CD4-positive, alpha-beta T cell treated with Interleukin-4 for 4 hours (primary cell): ENCODE measurements at regions not wholly inside any gene's neighbourhood (a gene's known extent, or its start where the extent isn't known, plus 50 kb on each side); places are given as distances from the start of the nearest gene placed in this dataset.
A peak's percentile ranks its signal among the peaks of the same experiment; 100 is the strongest.
"Not testable (repeated sequence)": the region's sequence is repeated elsewhere in the genome, so short reads cannot be mapped to it uniquely, and the experiment has no call there.

Source experiments
- DNase-seq: peaks from one replicate; pipeline ENCODE4 v3.0.0-alpha.2; 2020

DNA sequence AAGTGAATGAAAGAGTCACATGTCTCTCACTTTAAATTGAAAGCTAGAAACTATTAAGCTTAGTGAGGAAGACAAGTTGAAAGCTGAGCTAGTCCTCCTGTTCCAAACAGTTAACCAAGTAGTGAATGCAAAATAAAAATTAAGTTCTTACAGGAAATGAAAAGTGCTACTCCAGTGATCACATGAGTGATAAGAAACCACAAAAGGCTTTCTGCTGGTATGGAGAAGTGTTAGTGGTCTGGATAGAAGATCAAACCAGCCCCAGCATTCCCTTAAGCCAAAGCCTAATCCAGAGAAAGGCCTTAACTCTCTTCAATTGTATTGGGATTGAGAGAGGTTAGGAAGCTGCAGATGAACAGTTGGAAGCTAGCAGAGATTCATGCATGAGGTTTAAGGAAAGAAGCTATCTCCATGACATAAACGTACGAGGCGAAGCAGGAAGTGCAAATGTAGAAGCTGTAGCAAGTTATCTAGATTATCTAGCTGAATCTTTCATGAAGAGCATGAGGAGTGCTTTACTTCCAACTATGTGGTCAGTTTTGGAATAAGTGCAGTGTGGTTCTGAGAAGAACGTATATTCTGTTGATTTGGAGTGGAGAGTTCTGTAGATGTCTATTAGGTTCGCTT is 261.6 kb downstream of the MDFIC start:
- no peak for DNase-seq

DNA sequence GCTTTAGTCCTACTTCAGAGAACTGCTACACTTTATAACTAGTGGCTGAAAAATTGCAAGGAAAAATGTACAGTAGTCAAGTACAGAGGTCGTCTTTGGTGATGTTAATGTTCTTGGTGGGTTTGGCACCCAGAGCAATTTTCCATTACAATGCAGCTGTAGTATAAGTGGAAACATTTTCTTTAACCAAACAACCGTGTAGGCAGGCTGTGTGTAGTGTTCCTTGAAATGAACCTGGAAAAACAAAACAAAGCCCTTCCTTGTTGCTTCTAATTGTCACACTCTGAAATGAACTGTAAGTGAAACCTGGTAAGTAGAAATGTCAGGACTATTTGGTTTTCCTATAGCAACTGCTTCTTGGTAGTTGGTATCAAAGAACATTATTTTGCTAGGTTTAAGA is 256.9 kb downstream of the MDFIC start:
- no peak for DNase-seq

DNA sequence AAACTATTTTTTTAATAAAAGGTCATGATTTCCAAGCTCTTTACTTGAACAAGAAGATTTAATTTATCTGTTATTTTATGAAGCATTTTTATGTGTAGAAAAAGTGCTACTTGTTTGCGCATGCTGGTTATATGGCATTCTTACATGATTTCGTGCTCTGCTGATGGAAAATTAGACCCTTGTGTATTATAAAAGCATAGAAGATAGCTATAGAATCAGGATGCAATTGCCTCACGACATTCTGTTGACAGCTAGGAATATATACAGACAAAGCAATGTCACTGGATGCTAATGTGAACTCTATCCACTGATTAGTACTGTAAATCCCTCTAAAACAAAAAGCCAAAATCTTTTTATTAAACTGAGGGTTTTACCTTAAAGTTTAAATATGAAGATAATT is 255.9 kb downstream of the MDFIC start:
- DNase-seq, result no peak

DNA sequence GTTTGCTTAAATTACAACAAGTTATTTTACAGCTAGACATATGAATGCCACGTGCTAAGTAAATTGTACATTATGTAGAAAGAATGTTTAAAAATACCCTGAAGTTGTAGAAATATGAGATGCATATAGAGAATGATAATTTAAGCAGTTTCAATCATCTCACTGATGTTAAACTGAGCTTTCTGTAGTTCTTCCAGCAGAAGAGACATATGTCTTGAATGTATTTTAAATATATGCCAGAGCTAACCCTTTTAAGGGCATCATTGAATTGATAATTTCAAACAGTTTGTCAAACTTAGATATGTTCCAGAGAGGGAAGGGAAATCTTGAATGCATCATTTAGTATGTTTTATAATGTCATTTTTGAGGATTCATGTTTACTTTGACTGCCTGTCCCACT is 255.2 kb downstream of the MDFIC start:
- DNase-seq, result no peak

- not testable (repeated sequence) for DNase-seq
Observed at GRCh38 chr7:115172397-115172796, 250.5 kb downstream of the MDFIC start.

GRCh38 chr7:115153769-115154477 is 232.0 kb downstream of the MDFIC start:
- DNase-seq, result no peak

DNA sequence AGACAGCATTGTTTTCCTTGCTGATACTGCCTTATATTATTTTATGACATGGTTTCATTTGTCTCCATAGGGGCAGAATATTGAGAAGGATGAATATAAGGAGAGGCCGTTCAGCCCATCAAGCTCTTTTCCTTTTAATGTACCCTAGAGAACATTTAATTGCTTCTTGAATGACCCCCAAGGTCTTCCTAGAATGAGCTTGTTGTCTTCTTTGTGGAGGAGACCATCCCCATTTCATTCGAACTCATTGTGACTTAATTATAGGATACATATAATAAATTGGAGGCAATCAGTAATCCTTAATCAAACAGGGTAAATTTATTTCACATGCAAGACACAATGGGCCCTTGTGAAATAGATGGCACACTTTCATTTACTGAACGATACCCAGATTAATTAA is 231.3 kb downstream of the MDFIC start:
- DNase-seq, result no peak

DNA sequence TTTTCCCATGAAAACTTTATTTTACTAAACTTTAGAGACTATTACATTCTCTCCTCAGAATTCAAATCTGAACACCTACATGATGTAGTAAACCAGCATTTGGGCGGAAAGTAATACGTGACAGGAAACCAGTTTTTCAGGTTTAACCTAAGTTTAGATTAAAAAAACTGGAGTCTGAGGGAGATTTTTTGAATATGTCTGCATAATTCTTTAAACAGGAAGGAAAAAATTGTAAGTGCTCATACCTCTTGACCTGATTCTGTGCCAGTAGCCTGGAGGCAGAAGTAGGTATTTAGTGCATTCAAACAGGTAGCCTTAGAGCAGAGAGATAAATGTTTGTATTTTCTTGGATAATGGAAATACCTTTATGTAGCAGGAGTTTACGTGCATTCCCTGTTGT is 224.3 kb downstream of the MDFIC start:
- DNase-seq, result no peak

- DNase-seq, result no peak
Observed at GRCh38 chr7:115145512-115145911, 223.6 kb downstream of the MDFIC start.

GRCh38 chr7:115137816-115138215 is 215.9 kb downstream of the MDFIC start:
- DNase-seq, result no peak

- DNase-seq, result no peak
Observed at GRCh38 chr7:115136796-115137443, 215.0 kb downstream of the MDFIC start.

DNA sequence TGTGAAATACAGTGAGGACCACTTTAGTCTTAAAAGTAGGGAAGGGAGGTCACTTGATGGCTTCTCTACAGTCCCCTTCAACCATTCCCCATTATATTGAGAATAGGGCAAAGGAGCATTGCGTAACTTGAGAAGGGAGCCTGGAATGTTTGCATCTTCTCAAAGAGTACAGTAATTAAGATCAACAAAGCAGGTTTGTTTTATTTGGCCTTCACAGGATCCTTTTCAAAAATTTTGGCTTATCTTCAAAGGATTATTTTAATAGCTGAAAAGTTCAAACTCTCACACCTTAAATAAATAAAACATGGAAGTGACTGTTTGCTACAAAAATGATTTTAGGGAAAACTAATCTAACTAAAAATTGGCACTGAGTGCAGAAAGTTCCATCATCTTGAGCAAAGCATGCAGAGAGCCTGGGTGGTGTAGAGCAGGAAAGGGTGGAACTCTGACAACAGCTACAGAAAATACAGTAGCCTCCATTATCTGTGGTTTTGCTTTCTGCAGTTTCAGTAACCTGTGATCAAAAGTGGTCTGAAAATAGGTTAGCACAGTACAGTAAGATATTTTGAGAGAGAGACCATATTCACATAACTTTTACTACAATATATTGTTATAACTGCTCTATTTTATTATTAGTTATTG is 214.0 kb downstream of the MDFIC start:
- peak; percentile 15 for DNase-seq

DNA sequence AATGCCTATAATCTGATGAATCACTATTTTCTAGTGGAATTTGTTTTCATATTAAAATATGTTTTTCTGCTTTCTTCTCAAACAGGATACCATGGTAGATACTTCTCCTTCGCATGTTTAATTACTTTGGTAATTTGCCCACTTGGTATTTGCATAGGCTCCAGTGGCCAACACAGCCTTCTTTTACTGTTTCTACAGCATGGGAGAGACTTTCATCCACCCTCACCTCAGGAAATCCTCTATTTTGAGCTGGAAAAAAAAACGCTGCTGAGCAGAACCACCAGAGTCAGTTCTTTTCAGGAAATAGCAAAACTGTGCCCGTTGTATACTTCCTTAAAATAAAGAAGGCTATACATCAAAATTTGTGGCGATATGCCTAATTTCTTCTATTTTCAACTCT is 213.3 kb downstream of the MDFIC start:
- no peak for DNase-seq

- no peak for DNase-seq
Observed at GRCh38 chr7:115133248-115133647, 211.4 kb downstream of the MDFIC start.

- no peak for DNase-seq
Observed at GRCh38 chr7:115132096-115132495, 210.2 kb downstream of the MDFIC start.

GRCh38 chr7:115128154-115128553 is 206.3 kb downstream of the MDFIC start:
- DNase-seq, result no peak

GRCh38 chr7:115127399-115128021 is 205.6 kb downstream of the MDFIC start:
- DNase-seq, result no peak

DNA sequence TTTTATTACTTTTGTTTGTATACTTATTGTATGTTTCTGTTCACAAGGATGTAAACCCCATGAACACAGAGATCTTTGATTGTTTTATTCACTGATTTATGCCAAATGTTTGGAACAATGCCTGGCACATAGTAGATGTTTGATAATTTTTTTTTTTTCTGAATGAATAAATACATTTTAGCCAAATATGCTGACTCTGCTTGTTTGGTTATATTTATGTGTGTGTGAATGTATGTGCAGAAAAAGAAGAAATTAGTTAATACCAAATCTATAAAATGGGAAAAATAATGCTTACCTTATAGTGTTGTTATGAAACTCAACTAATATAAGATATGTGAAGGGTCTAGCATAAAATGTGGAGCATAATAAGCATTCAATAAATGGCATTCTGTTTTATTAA is 203.9 kb downstream of the MDFIC start:
- DNase-seq, result no peak

GRCh38 chr7:115125312-115125711 is 203.4 kb downstream of the MDFIC start:
- no peak for DNase-seq

- DNase-seq, result no peak
Observed at GRCh38 chr7:115124409-115124939, 202.6 kb downstream of the MDFIC start.

DNA sequence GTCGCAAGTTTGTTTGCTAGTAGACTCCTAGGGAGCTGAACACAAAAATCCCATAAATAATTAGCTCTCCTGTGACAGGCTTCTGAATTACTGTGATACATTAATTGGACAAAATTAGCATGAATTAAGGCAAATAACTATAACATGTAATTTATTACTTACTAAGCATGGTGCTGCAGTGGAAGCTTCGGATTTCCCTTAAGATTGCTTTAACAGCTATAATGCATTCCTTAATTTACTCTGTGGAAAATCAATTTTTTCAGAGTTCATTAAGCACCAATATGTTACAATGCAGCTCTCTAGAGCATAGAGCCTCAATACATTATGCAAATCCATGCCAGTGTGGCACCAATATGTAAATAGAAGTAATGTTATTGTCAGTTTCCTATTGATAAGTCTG is 201.5 kb downstream of the MDFIC start:
- DNase-seq, result no peak

DNA sequence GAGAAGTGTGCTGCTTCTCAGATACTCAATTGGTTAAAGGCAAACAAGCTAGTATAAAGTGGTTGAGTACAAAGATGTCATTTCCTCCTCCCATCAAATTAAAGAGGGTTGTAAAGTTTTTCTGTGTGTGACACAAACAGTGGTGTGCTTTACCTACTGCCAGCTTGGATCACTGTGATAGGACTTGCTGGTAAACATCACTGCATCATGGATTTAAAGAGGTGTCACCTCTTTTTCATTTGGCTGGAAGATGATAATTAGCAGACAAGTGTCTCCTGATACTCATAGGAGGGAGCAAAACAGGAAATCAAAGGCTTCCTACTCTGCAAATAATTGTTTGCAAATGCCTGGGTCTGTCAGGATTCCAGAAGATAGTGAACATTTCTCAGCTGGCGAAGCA is 200.5 kb downstream of the MDFIC start:
- no peak for DNase-seq

- no peak for DNase-seq
Observed at GRCh38 chr7:115117748-115118147, 195.9 kb downstream of the MDFIC start.
